PC-9 (cell line): ENCODE measurements at regions not wholly inside any gene's neighbourhood (a gene's known extent, or its start where the extent isn't known, plus 50 kb on each side); places are given as distances from the start of the nearest gene placed in this dataset.
"Not testable (repeated sequence)": the region's sequence is repeated elsewhere in the genome, so short reads cannot be mapped to it uniquely, and the experiment has no call there.

Source experiments
- CTCF ChIP-seq: fragments of 200-600 bp; sonication (generic); conservative IDR thresholded peaks from 2 replicates; pipeline ENCODE4 v1.6.1; 2017; ENCODE audit warnings: mixed run types, antibody characterized with exemption, mild to moderate bottlenecking, moderate library complexity
- EZH2 ChIP-seq: fragments of 200-600 bp; sonication (generic); IDR thresholded peaks from 2 replicates; pipeline ENCODE4 v1.8.0; 2017; ENCODE audit warnings: antibody characterized with exemption, low read depth

GRCh38 chr14:97148021-97148420 is 350.8 kb downstream of the VRK1 start:
- not testable (repeated sequence) for TF ChIP-seq CTCF, EZH2
